ENCODE measurements at regions not wholly inside any gene's neighbourhood (a gene's known extent, or its start where the extent isn't known, plus 50 kb on each side); places are given as distances from the start of the nearest gene placed in this dataset.

GRCh38 chr1:70571191-70571590 is 160.1 kb downstream of the CTH start:
- H3K27ac Mint-ChIP-seq = no peak overlapping the region
- H3K27me3 ChIP-seq = no peaks in the 10 kb centered on the region
- no peaks in the 10 kb centered on the region for H3K36me3 Mint-ChIP-seq
- H3K4me3 Mint-ChIP-seq = no peak overlapping the region
- H3K9me3 Mint-ChIP-seq = no peaks in the 10 kb centered on the region
- no peak overlapping the region for H3K4me2 ChIP-seq
- no peak overlapping the region for H3K4me3 ChIP-seq
- H2AFZ ChIP-seq (replicated peaks) = no peak overlapping the region
- no peaks in the 10 kb centered on the region for H3K4me1 ChIP-seq
- H3K4me1 Mint-ChIP-seq = no peaks in the 10 kb centered on the region
- no peaks in the 10 kb centered on the region for H3K79me2 ChIP-seq (ENCODE audit: low read depth)
- no peaks in the 10 kb centered on the region for H3K9me3 ChIP-seq (ENCODE audit: low read depth)
- no peaks in the 10 kb centered on the region for H4K20me1 ChIP-seq (ENCODE audit: low read depth)
- H3F3A ChIP-seq (ENCODE audit: low read depth) = no peaks in the 10 kb centered on the region
- no peak for DNase-seq (ENCODE audit: low spot score)
- H3K9ac ChIP-seq = no peak overlapping the region
- H3K27ac ChIP-seq = no peak overlapping the region
- no peak for TF ChIP-seq EZH2 (IDR thresholded peaks at IDR 0.05)
- no peak for TF ChIP-seq EZH2phosphoT487 (IDR thresholded peaks at IDR 0.05)
- no peak for TF ChIP-seq CTCF (IDR thresholded peaks at IDR 0.05)
- no peaks in the 10 kb centered on the region for H3K27me3 Mint-ChIP-seq (ENCODE audit: insufficient read depth, low read depth)
- no peaks in the 10 kb centered on the region for H3K36me3 ChIP-seq

DNA sequence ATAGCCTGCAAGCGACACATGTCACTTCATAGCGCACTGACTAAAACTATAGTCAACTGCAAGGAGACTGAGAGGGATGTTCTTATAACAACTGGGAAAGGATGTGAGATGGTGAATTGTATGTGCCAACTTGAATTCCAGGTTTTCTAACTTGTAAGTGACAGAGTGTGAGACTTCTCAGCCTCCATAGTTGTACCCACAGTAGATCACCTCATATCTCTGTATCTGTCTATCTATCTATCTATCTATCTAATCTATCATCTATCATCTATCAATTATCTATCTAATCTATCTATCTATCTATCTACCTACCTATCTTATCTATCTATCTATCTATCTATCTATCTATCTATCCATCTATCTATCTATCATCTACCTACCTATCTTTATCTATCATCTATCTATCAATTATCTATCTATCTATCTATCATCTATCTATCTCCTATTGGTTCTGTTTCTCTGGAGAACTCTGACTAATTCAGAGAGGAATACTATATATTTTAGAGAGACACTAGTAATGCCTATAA is 162.3 kb downstream of the CTH start:
- Histone ChIP-seq H3F3A (ENCODE audit: low read depth) (no peaks in the 10 kb centered on the region), H3K4me2 (no peak overlapping the region), H3K4me3 (no peak overlapping the region), H3K9ac (no peak overlapping the region), H3K4me1 (no peaks in the 10 kb centered on the region), H3K9me3 (ENCODE audit: low read depth) (no peaks in the 10 kb centered on the region), H3K79me2 (ENCODE audit: low read depth) (no peaks in the 10 kb centered on the region), H3K27me3 (no peaks in the 10 kb centered on the region), H2AFZ (replicated peaks) (no peak overlapping the region), H3K27ac (no peak overlapping the region), H4K20me1 (ENCODE audit: low read depth) (no peaks in the 10 kb centered on the region), H3K36me3 (no peaks in the 10 kb centered on the region)
- H3K9me3 Mint-ChIP-seq = no peaks in the 10 kb centered on the region
- H3K4me3 Mint-ChIP-seq = no peak overlapping the region
- DNase-seq (ENCODE audit: low spot score) = no peak
- H3K27ac Mint-ChIP-seq = no peak overlapping the region
- no peaks in the 10 kb centered on the region for H3K36me3 Mint-ChIP-seq
- H3K4me1 Mint-ChIP-seq = no peaks in the 10 kb centered on the region
- no peaks in the 10 kb centered on the region for H3K27me3 Mint-ChIP-seq (ENCODE audit: insufficient read depth, low read depth)
- TF ChIP-seq EZH2phosphoT487 (IDR thresholded peaks at IDR 0.05) (no peak), EZH2 (IDR thresholded peaks at IDR 0.05) (no peak), CTCF (IDR thresholded peaks at IDR 0.05) (no peak)

DNA sequence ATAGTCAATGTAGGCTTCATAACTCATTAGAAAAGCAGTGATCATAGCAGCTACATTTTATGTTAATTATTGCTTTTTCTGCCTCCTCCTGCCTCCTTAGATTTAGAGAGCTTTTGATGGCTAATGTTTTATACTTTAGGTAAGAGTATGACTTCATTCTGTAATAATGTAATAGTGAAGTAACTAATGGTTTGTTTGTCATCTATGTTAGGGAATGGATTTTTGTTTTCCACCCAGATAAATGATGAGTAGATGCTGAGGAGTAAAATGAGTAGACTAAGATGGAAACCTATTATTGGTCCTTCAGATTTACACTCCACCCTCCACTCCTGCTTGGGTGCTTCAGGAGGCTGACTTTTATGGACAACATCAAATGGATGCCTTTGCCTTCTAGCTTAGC is 170.6 kb downstream of the CTH start:
- no peaks in the 10 kb centered on the region for H3K9me3 Mint-ChIP-seq
- no peak for DNase-seq (ENCODE audit: low spot score)
- Histone ChIP-seq H4K20me1 (ENCODE audit: low read depth) (no peaks in the 10 kb centered on the region), H3K27me3 (no peaks in the 10 kb centered on the region), H3K4me3 (no peak overlapping the region), H3K79me2 (ENCODE audit: low read depth) (no peaks in the 10 kb centered on the region), H3F3A (ENCODE audit: low read depth) (no peaks in the 10 kb centered on the region), H3K9me3 (ENCODE audit: low read depth) (no peaks in the 10 kb centered on the region), H3K9ac (no peak overlapping the region), H3K36me3 (no peaks in the 10 kb centered on the region), H3K4me1 (no peaks in the 10 kb centered on the region), H3K4me2 (no peak overlapping the region), H3K27ac (no peak overlapping the region), H2AFZ (replicated peaks) (no peak overlapping the region)
- peaks cover 2% of the 10 kb centered on the region for H3K27me3 Mint-ChIP-seq (ENCODE audit: insufficient read depth, low read depth)
- H3K4me3 Mint-ChIP-seq = no peak overlapping the region
- H3K27ac Mint-ChIP-seq = no peak overlapping the region
- peaks cover 3% of the 10 kb centered on the region for H3K4me1 Mint-ChIP-seq
- TF ChIP-seq EZH2phosphoT487 (IDR thresholded peaks at IDR 0.05) = no peak
- TF ChIP-seq CTCF (IDR thresholded peaks at IDR 0.05) = no peak
- no peak for TF ChIP-seq EZH2 (IDR thresholded peaks at IDR 0.05)
- H3K36me3 Mint-ChIP-seq = no peaks in the 10 kb centered on the region
